BJ (cell line): ENCODE measurements at regions not wholly inside any gene's neighbourhood (a gene's known extent, or its start where the extent isn't known, plus 50 kb on each side); places are given as distances from the start of the nearest gene placed in this dataset.

Experiments
- CTCF ChIA-PET: fragments of 350-600 bp; formaldehyde crosslinking; extraction: SDS; loops from one replicate; lab custom pipeline; 2021; ENCODE audit warnings: antibody characterized with exemption, inconsistent platforms; lab: Yijun Ruan, JAX
- POLR2A ChIA-PET: fragments of 300-600 bp; sonication (Branson Sonifier 250); formaldehyde crosslinking; extraction: SDS; loops from one replicate; lab custom pipeline; 2021; ENCODE audit warnings: antibody characterized with exemption; lab: Charles Lee
- DNase-seq: peaks from one replicate; pipeline ENCODE4 v3.0.0-alpha.2; 2011; ENCODE audit warnings: low read depth
- H3K27me3 ChIP-seq: 2 replicates; pipeline ENCODE4 v1.6.0; 2011; ENCODE audit warnings: low read length; ENCODE audit not compliant: control insufficient read depth, insufficient read depth
- H3K36me3 ChIP-seq: 2 replicates; pipeline ENCODE4 v1.5.1; 2011; ENCODE audit warnings: low read length; ENCODE audit not compliant: control insufficient read depth, insufficient read depth
- H3K4me3 ChIP-seq: 2 replicates; pipeline ENCODE4 v1.5.1; 2011; ENCODE audit warnings: low read depth, mild to moderate bottlenecking, control low read depth, low read length
- TF ChIP-seq, protein P1 (sequence below): IDR thresholded peaks from 2 replicates; pipeline ENCODE4 v1.5.1; 2011; ENCODE audit warnings: low read depth, mild to moderate bottlenecking, control low read depth, inconsistent platforms, low read length, moderate library complexity; ENCODE audit not compliant: insufficient read depth

GRCh38 chr2:204110338-204110741 lies 173.8 kb downstream of the ICOS start:
- no peak for DNase-seq
- TF ChIP-seq, protein P1, sequence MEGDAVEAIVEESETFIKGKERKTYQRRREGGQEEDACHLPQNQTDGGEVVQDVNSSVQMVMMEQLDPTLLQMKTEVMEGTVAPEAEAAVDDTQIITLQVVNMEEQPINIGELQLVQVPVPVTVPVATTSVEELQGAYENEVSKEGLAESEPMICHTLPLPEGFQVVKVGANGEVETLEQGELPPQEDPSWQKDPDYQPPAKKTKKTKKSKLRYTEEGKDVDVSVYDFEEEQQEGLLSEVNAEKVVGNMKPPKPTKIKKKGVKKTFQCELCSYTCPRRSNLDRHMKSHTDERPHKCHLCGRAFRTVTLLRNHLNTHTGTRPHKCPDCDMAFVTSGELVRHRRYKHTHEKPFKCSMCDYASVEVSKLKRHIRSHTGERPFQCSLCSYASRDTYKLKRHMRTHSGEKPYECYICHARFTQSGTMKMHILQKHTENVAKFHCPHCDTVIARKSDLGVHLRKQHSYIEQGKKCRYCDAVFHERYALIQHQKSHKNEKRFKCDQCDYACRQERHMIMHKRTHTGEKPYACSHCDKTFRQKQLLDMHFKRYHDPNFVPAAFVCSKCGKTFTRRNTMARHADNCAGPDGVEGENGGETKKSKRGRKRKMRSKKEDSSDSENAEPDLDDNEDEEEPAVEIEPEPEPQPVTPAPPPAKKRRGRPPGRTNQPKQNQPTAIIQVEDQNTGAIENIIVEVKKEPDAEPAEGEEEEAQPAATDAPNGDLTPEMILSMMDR: no peak
- Histone ChIP-seq H3K36me3 (no peaks in the 10 kb centered on the region), H3K4me3 (no peak overlapping the region), H3K27me3 (peaks cover 2% of the 10 kb centered on the region; the same call in 1 of the 2 replicates)
- ChIA-PET POLR2A (no interaction called here), CTCF (no interaction called here)

DNA sequence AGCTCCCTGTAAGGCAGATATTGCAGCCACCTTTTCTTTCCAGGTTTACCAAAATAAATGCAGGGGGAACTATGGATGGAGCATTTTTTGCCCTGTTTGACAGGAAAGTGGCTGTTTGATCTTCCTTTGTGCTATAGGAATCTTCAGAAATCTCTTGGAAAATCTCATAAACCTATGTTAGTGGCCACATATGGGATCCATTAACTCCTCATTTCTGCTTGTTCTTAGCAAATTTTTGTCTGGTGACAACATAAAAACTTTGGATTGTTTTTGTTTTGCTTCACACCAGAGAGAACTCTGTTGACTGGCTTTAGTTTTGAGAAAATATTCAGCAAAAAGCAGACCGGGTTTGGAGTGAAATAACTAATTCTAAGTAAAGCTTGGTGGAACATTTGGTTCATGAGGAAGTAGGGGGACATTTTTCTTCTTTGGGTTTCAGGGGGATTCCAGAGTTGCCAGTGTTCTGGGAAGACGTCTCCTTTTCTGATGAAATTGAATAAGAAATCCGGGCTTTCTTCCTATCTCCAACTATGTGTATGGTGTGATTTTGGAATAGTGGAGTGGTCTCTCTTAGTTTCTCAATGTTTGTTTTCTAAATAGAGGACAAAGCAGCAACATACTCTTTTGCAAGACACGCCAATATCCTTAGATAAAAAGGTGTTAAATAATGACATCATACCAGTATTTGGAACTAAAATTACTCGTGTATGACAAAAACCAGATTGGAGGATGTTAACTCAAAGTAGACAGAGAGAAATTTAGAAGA lies 174.4 kb downstream of the ICOS start:
- DNase-seq: peak; percentile 19
- Histone ChIP-seq H3K4me3 (no peak overlapping the region), H3K27me3 (peaks cover 2% of the 10 kb centered on the region; the same call in 1 of the 2 replicates), H3K36me3 (no peaks in the 10 kb centered on the region)
- TF ChIP-seq, protein P1: no peak
- ChIA-PET POLR2A (no interaction called here), CTCF (no interaction called here)

DNA sequence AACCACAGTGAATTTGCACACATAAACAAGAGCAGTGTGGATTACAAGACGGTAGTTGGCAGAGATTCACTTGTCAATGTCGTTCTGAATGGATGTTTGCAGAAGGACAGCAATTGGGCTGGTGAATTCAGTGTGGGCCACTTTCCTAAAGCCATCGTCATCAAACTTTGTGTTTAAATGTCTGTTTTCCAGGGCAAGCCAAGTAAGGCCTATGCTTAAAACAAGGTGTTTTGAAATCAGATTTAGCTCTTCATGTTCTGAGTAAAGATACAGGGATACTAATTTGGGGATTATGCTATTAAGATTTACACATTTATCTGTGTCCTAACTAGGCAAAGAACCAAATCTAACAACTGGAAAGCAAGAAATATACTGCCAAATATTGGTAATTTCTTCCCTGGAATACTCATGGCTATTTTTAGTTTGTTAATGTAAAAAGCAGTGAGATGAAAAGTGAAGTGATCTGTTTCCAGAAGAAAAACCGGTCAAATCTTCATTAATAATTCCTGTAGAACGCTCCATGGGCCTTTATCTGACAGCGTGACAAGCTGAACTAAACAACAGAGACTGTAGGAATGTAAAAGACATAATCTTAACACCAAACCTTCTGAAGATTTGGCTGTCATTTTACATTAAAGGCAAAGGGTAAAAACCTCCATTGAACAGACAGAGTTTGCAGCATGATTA lies 175.7 kb downstream of the ICOS start:
- no peak for DNase-seq
- H3K4me3 ChIP-seq: no peak overlapping the region
- POLR2A ChIA-PET: no interaction called here
- no peaks in the 10 kb centered on the region for H3K36me3 ChIP-seq
- H3K27me3 ChIP-seq: peaks cover 2% of the 10 kb centered on the region; the same call in 1 of the 2 replicates
- TF ChIP-seq, protein P1: no peak
- CTCF ChIA-PET: no interaction called here

DNA sequence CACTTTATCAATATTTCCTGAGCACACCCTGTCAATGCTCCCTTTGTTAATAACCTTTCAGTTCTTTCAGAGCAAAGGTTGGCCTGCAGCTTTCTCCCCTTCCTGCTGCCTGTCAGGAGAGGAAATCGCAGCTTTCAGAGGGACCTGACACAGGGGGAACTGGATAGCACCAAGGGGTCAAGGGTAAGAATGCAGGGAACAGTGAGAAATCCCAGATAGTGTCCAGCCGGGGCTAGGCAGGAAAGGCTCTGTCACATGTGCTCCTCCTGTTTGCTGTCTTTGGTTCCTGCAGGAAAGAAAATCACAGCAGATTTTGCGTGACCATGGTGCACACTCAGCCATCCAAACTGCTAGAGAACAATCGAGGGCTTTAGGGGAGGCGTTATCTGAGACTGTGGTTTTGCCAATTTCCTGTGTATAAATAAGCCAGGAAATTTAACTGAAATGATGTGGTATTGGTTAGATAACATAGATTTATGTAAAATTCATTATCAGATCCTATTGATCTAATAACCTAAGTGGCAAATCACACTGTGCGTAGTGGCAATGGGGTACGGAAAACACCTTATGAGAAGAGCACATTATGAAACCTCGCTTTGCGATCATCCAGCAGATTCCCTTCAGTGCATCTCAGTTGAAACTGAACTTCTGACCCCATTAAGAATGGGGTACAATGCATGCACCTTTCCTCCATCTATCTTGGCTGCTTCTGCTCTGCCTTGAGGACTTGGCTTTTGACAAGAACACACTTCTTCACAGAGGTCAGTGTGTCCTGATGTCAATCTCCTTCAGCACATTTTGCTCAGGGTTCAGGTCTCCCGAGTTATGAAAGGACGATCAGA lies 178.0 kb downstream of the ICOS start:
- CTCF ChIA-PET: no interaction called here
- Histone ChIP-seq H3K27me3 (no peaks in the 10 kb centered on the region), H3K36me3 (no peaks in the 10 kb centered on the region), H3K4me3 (no peak overlapping the region)
- POLR2A ChIA-PET: no interaction called here
- TF ChIP-seq, protein P1: no peak
- no peak for DNase-seq
